ENCODE measurements at regions not wholly inside any gene's neighbourhood (a gene's known extent, or its start where the extent isn't known, plus 50 kb on each side); places are given as distances from the start of the nearest gene placed in this dataset.

DNA sequence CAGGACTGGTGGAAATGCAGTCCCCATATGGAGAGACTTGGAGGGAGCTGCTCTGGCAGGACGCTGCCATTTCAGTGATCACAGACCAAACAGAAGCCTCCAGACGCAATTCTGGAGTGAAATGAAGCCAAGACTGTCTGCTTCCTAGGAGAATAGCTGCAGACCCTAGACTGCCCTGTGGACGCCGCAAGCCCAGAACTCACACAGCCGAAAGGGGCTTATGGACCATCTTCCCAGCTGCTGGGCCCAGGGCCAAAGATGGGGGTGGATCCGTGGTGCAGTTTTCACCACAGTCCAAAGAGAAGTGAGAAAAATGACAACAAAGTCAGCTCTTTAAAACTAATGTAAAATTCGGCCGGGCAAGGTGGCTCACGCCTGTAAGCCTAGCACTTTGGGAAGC is 165.7 kb downstream of the CBLN1 start:
- TF ChIP-seq RAD21 (IDR thresholded peaks at IDR 0.05) (no peak), CTCF (IDR thresholded peaks at IDR 0.05; ENCODE audit: low read depth, low read length, missing input control) (no peak), TAF1 (conservative IDR thresholded peaks at IDR 0.05) (no peak), MAX (IDR thresholded peaks at IDR 0.05) (no peak), GABPA (IDR thresholded peaks at IDR 0.05 in 1 of 2, conservative IDR thresholded peaks at IDR 0.05 in 1 of 2) (no peak), REST (IDR thresholded peaks at IDR 0.05) (no peak), SP1 (IDR thresholded peaks at IDR 0.05) (no peak), YY1 (IDR thresholded peaks at IDR 0.05) (no peak), EGR1 (IDR thresholded peaks at IDR 0.05; ENCODE audit: low read depth in 2 of 2) (no peak), JUND (IDR thresholded peaks at IDR 0.05) (no peak)
